ENCODE measurements at regions not wholly inside any gene's neighbourhood (a gene's known extent, or its start where the extent isn't known, plus 50 kb on each side); places are given as distances from the start of the nearest gene placed in this dataset.

GRCh38 chr1:114037962-114038816 is 58.9 kb downstream of the OLFML3 start:
- Histone ChIP-seq H3K36me3 (ENCODE audit: control insufficient read depth in 2 of 3, insufficient read depth in 3 of 3, low read length in 3 of 3) (no peaks in the 10 kb centered on the region), H3K9ac (ENCODE audit: low read length in 3 of 3) (no peak overlapping the region), H3K9me3 (ENCODE audit: control insufficient read depth in 2 of 3, insufficient read depth in 1 of 3, low read length in 3 of 3) (no peaks in the 10 kb centered on the region), H3K27ac (ENCODE audit: low read depth in 2 of 2, low read length in 2 of 2) (no peak overlapping the region), H3K4me3 (ENCODE audit: low read length in 3 of 3) (no peak overlapping the region), H3K4me1 (ENCODE audit: control insufficient read depth in 2 of 3, insufficient read depth in 2 of 3, low read depth in 1 of 3, low read length in 3 of 3) (no peaks in the 10 kb centered on the region), H3K27me3 (ENCODE audit: control insufficient read depth, insufficient read depth, low read length) (no peaks in the 10 kb centered on the region)
- FAIRE-seq (no peak), DNase-seq (no peak)
- TF ChIP-seq CTCF (IDR thresholded peaks at IDR 0.05; ENCODE audit: borderline replicate concordance, extremely low read depth, insufficient read depth) = no peak
- intact Hi-C loops (cut with DNase I) = no loop called here

All from kidney (tissue), 13 donors.